ENCODE measurements at regions not wholly inside any gene's neighbourhood (a gene's known extent, or its start where the extent isn't known, plus 50 kb on each side); places are given as distances from the start of the nearest gene placed in this dataset.
"Not testable (repeated sequence)": the region's sequence is repeated elsewhere in the genome, so short reads cannot be mapped to it uniquely, and the experiment has no call there.

DNA sequence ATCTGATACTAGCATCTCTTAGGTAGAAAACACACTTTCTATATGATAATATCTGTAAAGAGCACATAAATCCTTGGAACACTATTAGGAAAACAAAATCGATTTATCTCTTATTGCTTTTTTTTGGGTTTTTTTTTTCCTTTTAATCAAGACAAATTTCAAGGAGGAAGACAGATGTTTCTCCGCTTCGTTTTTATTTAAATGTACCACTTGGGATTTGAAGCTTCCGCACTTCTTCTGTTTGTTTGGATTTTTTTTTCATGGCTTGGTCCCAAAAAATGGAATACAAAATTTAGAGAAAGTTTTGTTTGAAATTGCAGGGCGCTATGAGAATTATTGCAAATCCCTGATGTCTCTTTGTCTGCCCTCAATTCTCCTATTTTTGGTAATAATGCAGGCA, 51.7 kb upstream of the NBPF19 start:
- H3K4me2 ChIP-seq (ENCODE audit: low read depth, low read length, poor library complexity, severe bottlenecking); H2AFZ ChIP-seq (ENCODE audit: low read depth, low read length, severe bottlenecking); H3F3A ChIP-seq (ENCODE audit: insufficient read depth); H3K4me3 ChIP-seq (ENCODE audit: insufficient read depth, low read length, poor library complexity, severe bottlenecking); H3K27me3 ChIP-seq (ENCODE audit: low read length); H3K9me2 ChIP-seq (replicated peaks; ENCODE audit: insufficient read depth, low read length); H4K20me1 ChIP-seq (ENCODE audit: low read depth, low read length); H3K27ac ChIP-seq (ENCODE audit: low read depth, low read length); H3K9me3 ChIP-seq (ENCODE audit: insufficient read depth, low read length); H3K9ac ChIP-seq (ENCODE audit: low read length); H3K36me3 ChIP-seq (ENCODE audit: low read length); H3K79me2 ChIP-seq (ENCODE audit: insufficient read depth, low read length): not testable (repeated sequence)
